Stimulated activated CD4-positive, alpha-beta T cell treated with anti-CD3 and anti-CD28 coated beads, Interleukin-2, amount 100 ng/mL, for 24 hours (primary cell): ENCODE measurements at regions not wholly inside any gene's neighbourhood (a gene's known extent, or its start where the extent isn't known, plus 50 kb on each side); places are given as distances from the start of the nearest gene placed in this dataset.

Experiments
- DNase-seq, 2 donors: peaks; one replicate each; pipeline ENCODE4 v3.0.0-alpha.2; 2020

GRCh38 chr1:115139381-115139780 is 50.1 kb upstream of the TSPAN2 start:
- no peak for DNase-seq
